ENCODE measurements at regions not wholly inside any gene's neighbourhood (a gene's known extent, or its start where the extent isn't known, plus 50 kb on each side); places are given as distances from the start of the nearest gene placed in this dataset.

DNA sequence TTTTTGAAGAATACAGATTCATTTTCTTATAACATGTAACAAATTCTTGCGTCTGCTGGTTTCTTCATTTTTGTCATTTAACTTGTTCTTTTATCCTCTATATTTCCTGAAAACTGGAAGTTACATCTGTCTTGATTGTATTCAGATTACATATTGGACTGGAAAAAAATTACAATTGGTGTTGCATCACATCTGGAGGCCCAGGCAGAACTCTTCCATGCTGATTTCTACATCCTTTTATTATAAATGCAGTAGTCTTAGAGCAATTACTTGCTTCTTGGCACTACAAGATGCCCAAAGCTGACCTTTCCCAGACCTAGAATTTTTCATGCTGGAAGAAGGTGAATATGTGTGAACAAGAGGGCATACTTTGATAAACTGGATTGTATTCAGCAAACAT lies 460.9 kb upstream of the CNTNAP2 start:
- H3K4me3 ChIP-seq (ENCODE audit: low read length), result no peak overlapping the region
- H3K79me2 ChIP-seq (replicated peaks; ENCODE audit: insufficient read depth, low read length), result no peaks in the 10 kb centered on the region
- H3F3A ChIP-seq (ENCODE audit: insufficient read depth, low read length, poor library complexity, severe bottlenecking), result no peaks in the 10 kb centered on the region
- TF ChIP-seq EP300 (conservative IDR thresholded peaks at IDR 0.05; ENCODE audit: poor library complexity, severe bottlenecking) (no peak), TAF1 (IDR thresholded peaks at IDR 0.05; ENCODE audit: low read depth) (no peak), SMC3 (conservative IDR thresholded peaks at IDR 0.05; ENCODE audit: poor library complexity) (no peak), RAD21 (conservative IDR thresholded peaks at IDR 0.05) (no peak), POLR2AphosphoS5 (IDR thresholded peaks at IDR 0.05) (no peak), MXI1 (conservative IDR thresholded peaks at IDR 0.05; ENCODE audit: poor library complexity, severe bottlenecking) (no peak), EZH2 (IDR thresholded peaks at IDR 0.05; ENCODE audit: borderline replicate concordance, insufficient read depth, low read length, poor library complexity, severe bottlenecking) (no peak)
- TF ChIP-seq, protein P1, sequence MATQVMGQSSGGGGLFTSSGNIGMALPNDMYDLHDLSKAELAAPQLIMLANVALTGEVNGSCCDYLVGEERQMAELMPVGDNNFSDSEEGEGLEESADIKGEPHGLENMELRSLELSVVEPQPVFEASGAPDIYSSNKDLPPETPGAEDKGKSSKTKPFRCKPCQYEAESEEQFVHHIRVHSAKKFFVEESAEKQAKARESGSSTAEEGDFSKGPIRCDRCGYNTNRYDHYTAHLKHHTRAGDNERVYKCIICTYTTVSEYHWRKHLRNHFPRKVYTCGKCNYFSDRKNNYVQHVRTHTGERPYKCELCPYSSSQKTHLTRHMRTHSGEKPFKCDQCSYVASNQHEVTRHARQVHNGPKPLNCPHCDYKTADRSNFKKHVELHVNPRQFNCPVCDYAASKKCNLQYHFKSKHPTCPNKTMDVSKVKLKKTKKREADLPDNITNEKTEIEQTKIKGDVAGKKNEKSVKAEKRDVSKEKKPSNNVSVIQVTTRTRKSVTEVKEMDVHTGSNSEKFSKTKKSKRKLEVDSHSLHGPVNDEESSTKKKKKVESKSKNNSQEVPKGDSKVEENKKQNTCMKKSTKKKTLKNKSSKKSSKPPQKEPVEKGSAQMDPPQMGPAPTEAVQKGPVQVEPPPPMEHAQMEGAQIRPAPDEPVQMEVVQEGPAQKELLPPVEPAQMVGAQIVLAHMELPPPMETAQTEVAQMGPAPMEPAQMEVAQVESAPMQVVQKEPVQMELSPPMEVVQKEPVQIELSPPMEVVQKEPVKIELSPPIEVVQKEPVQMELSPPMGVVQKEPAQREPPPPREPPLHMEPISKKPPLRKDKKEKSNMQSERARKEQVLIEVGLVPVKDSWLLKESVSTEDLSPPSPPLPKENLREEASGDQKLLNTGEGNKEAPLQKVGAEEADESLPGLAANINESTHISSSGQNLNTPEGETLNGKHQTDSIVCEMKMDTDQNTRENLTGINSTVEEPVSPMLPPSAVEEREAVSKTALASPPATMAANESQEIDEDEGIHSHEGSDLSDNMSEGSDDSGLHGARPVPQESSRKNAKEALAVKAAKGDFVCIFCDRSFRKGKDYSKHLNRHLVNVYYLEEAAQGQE (IDR thresholded peaks at IDR 0.05; ENCODE audit: borderline replicate concordance), result no peak
- TF ChIP-seq, protein P2, sequence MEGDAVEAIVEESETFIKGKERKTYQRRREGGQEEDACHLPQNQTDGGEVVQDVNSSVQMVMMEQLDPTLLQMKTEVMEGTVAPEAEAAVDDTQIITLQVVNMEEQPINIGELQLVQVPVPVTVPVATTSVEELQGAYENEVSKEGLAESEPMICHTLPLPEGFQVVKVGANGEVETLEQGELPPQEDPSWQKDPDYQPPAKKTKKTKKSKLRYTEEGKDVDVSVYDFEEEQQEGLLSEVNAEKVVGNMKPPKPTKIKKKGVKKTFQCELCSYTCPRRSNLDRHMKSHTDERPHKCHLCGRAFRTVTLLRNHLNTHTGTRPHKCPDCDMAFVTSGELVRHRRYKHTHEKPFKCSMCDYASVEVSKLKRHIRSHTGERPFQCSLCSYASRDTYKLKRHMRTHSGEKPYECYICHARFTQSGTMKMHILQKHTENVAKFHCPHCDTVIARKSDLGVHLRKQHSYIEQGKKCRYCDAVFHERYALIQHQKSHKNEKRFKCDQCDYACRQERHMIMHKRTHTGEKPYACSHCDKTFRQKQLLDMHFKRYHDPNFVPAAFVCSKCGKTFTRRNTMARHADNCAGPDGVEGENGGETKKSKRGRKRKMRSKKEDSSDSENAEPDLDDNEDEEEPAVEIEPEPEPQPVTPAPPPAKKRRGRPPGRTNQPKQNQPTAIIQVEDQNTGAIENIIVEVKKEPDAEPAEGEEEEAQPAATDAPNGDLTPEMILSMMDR (IDR thresholded peaks at IDR 0.05; ENCODE audit: poor library complexity, severe bottlenecking), result no peak
- no peak overlapping the region for H2AFZ ChIP-seq (ENCODE audit: low read depth, low read length)
- H3K9me2 ChIP-seq (ENCODE audit: insufficient read depth, low read length), result no peaks in the 10 kb centered on the region
- no peak overlapping the region for H3K27ac ChIP-seq (ENCODE audit: low read length)
- H3K27me3 ChIP-seq (ENCODE audit: insufficient read depth, low read depth, low read length), result no peaks in the 10 kb centered on the region
- no peaks in the 10 kb centered on the region for H3K36me3 ChIP-seq (ENCODE audit: insufficient read depth, low read length)
- H4K20me1 ChIP-seq (ENCODE audit: insufficient read depth), result no peaks in the 10 kb centered on the region
- no peak overlapping the region for H3K9ac ChIP-seq (ENCODE audit: low read length)
- H3K9me3 ChIP-seq (ENCODE audit: low read length), result no peaks in the 10 kb centered on the region
- no peak overlapping the region for H3K4me2 ChIP-seq (ENCODE audit: low read length)

DNA sequence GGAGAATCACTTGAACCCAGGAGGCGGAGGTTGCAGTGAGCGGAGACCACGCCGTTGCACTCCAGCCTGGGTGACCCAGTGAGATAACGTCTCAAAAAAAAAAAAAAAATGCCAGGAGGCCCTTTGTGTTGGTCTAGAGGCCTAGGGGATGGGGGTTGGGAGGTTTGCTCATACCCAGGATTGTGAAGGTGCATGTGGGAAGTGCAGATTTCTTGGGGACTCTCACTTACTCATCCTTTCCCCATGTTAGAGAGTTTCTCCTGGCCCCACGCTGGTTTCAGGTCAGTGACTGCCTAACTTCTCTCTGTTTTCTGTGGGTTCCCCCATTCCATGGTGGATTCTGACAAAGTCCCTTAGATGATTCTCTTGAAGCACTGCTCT lies 471.5 kb upstream of the CNTNAP2 start:
- Histone ChIP-seq H3K4me3 (ENCODE audit: low read length) (no peak overlapping the region), H3K9me2 (ENCODE audit: insufficient read depth, low read length) (no peaks in the 10 kb centered on the region), H3K4me2 (ENCODE audit: low read length) (no peak overlapping the region), H3K36me3 (ENCODE audit: insufficient read depth, low read length) (no peaks in the 10 kb centered on the region), H3K27me3 (ENCODE audit: insufficient read depth, low read depth, low read length) (no peaks in the 10 kb centered on the region), H3K79me2 (replicated peaks; ENCODE audit: insufficient read depth, low read length) (no peaks in the 10 kb centered on the region), H4K20me1 (ENCODE audit: insufficient read depth) (no peaks in the 10 kb centered on the region), H2AFZ (ENCODE audit: low read depth, low read length) (no peak overlapping the region), H3K9ac (ENCODE audit: low read length) (no peak overlapping the region), H3K27ac (ENCODE audit: low read length) (no peak overlapping the region), H3F3A (ENCODE audit: insufficient read depth, low read length, poor library complexity, severe bottlenecking) (no peaks in the 10 kb centered on the region), H3K9me3 (ENCODE audit: low read length) (no peaks in the 10 kb centered on the region)
- no peak for TF ChIP-seq MXI1 (conservative IDR thresholded peaks at IDR 0.05; ENCODE audit: poor library complexity, severe bottlenecking)
- TF ChIP-seq, protein P1 (IDR thresholded peaks at IDR 0.05; ENCODE audit: borderline replicate concordance), result no peak
- no peak for TF ChIP-seq SMC3 (conservative IDR thresholded peaks at IDR 0.05; ENCODE audit: poor library complexity)
- no peak for TF ChIP-seq EZH2 (IDR thresholded peaks at IDR 0.05; ENCODE audit: borderline replicate concordance, insufficient read depth, low read length, poor library complexity, severe bottlenecking)
- TF ChIP-seq RAD21 (conservative IDR thresholded peaks at IDR 0.05), result no peak
- no peak for TF ChIP-seq EP300 (conservative IDR thresholded peaks at IDR 0.05; ENCODE audit: poor library complexity, severe bottlenecking)
- TF ChIP-seq TAF1 (IDR thresholded peaks at IDR 0.05; ENCODE audit: low read depth), result no peak
- TF ChIP-seq POLR2AphosphoS5 (IDR thresholded peaks at IDR 0.05), result no peak
- TF ChIP-seq, protein P2 (IDR thresholded peaks at IDR 0.05; ENCODE audit: poor library complexity, severe bottlenecking), result no peak

All from neural cell (in vitro differentiated cells).